ENCODE measurements at regions not wholly inside any gene's neighbourhood (a gene's known extent, or its start where the extent isn't known, plus 50 kb on each side); places are given as distances from the start of the nearest gene placed in this dataset.

GRCh38 chr5:96597438-96598020, 64.6 kb upstream of the CAST start:
- no peak for TF ChIP-seq CTCF (optimal IDR thresholded peaks at IDR 0.05 in 1 of 3, IDR thresholded peaks at IDR 0.05 in 1 of 3, conservative IDR thresholded peaks at IDR 0.05 in 1 of 3; ENCODE audit: extremely low read depth in 1 of 3, insufficient read depth in 2 of 3, low read length in 3 of 3)
- no peak for TF ChIP-seq EZH2 (IDR thresholded peaks at IDR 0.05; ENCODE audit: low read length)

Data from keratinocyte (primary cell).